ENCODE measurements at regions not wholly inside any gene's neighbourhood (a gene's known extent, or its start where the extent isn't known, plus 50 kb on each side); places are given as distances from the start of the nearest gene placed in this dataset.

DNA sequence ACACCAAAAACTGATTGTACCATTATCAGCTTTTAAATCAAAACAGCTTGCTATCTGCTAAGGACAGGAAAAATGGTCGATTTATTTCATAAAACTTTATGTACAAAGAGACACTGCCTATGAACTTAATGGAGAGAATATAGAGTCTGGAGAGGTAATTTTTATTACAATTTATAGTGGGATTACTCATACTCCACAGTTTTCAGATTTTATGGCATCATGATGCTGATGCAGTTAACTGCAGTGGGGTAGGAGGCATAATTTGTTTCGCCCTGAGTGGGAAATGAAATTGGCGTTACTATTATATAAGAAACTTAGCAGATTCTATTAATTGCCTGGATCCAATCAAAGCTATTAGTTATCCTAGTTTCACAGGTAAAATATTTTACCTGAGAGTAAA is 301.4 kb downstream of the KLF12 start:
- ATAC-seq = no peak
- POLR2A ChIA-PET = no interaction called here
- BruUV-seq (replicated peaks) = no TSS peak

DNA sequence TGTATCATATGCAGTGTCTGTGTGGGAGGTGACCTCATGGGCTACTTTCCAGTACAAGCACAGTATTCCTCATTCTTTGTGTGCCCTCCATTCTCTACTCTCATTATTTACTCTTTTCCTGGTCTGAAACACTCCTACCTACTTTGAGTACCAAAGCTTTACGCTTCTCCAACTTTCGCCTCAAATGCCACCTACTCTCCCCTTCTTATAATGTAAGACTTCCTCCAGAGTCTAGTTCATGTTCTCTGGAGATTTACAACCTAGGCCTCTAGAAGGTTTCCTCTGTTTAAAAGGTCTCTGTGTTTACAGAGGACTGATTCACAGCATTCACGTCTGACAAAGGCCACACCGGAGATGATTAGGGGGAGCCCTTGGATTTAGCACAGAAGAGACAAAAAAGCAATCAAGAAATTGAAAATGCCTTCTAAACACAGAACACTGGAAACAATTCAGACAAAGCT is 302.0 kb downstream of the KLF12 start:
- Histone ChIP-seq H3K27ac (ENCODE audit: low read depth, low read length) (no peak overlapping the region), H3K4me2 (ENCODE audit: low read length) (no peak overlapping the region), H3K9ac (ENCODE audit: low read length) (no peak overlapping the region), H2AFZ (ENCODE audit: low read depth, low read length, poor library complexity, severe bottlenecking) (no peak overlapping the region), H3K9me3 (ENCODE audit: control insufficient read depth in 1 of 2, insufficient read depth in 1 of 2, low read depth in 1 of 2, low read length in 2 of 2) (no peaks in the 10 kb centered on the region), H3K36me3 (ENCODE audit: control insufficient read depth in 1 of 2, insufficient read depth in 2 of 2, low read length in 2 of 2) (no peaks in the 10 kb centered on the region), H3K79me2 (ENCODE audit: insufficient read depth, low read length) (no peaks in the 10 kb centered on the region), H3K27me3 (ENCODE audit: insufficient read depth, low read length) (no peaks in the 10 kb centered on the region), H3K4me3 (replicated peaks in 1 of 2; ENCODE audit: low read depth in 1 of 2, low read length in 2 of 2) (no peak overlapping the region), H3K9me2 (ENCODE audit: insufficient read depth) (no peaks in the 10 kb centered on the region), H4K20me1 (ENCODE audit: insufficient read depth) (no peaks in the 10 kb centered on the region), H3K4me1 (ENCODE audit: control insufficient read depth in 1 of 2, insufficient read depth in 2 of 2, low read length in 2 of 2) (no peaks in the 10 kb centered on the region)
- POLR2A ChIA-PET = no interaction called here
- intact Hi-C loops (cut with micrococcal nuclease) = no loop called here
- CTCF ChIA-PET = interaction anchor here (1.3 kb wide), 1 partner anchor 454 kb away, joined by 3 read pairs; no protein-coding TSS in a partner anchor
- TF ChIP-seq YY1 (IDR thresholded peaks at IDR 0.05; ENCODE audit: extremely low read depth, insufficient replicate concordance, low read depth, low read length) (no peak), SIN3A (IDR thresholded peaks at IDR 0.05; ENCODE audit: low read depth) (no peak), SRF (IDR thresholded peaks at IDR 0.05; ENCODE audit: low read depth) (no peak), EGR1 (IDR thresholded peaks at IDR 0.05; ENCODE audit: low read depth) (no peak)
- TF ChIP-seq, protein P1, sequence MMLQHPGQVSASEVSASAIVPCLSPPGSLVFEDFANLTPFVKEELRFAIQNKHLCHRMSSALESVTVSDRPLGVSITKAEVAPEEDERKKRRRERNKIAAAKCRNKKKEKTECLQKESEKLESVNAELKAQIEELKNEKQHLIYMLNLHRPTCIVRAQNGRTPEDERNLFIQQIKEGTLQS (IDR thresholded peaks at IDR 0.05) = no peak
- no peak for DNase-seq (ENCODE audit: low read depth, low spot score)
- RAD21 ChIA-PET (ENCODE audit: low non-redundant PET in 1 of 2, low total read pairs in 2 of 2, uncharacterized antibody in 2 of 2, unreplicated experiment in 2 of 2) = no interaction called here
- ATAC-seq = no peak
- no TSS peak for BruUV-seq (replicated peaks)

More for the DNA sequence above, 301.4 kb downstream of the KLF12 start:
- H3K79me2 ChIP-seq (ENCODE audit: insufficient read depth, low read length) = no peaks in the 10 kb centered on the region
- TF ChIP-seq, protein P2, sequence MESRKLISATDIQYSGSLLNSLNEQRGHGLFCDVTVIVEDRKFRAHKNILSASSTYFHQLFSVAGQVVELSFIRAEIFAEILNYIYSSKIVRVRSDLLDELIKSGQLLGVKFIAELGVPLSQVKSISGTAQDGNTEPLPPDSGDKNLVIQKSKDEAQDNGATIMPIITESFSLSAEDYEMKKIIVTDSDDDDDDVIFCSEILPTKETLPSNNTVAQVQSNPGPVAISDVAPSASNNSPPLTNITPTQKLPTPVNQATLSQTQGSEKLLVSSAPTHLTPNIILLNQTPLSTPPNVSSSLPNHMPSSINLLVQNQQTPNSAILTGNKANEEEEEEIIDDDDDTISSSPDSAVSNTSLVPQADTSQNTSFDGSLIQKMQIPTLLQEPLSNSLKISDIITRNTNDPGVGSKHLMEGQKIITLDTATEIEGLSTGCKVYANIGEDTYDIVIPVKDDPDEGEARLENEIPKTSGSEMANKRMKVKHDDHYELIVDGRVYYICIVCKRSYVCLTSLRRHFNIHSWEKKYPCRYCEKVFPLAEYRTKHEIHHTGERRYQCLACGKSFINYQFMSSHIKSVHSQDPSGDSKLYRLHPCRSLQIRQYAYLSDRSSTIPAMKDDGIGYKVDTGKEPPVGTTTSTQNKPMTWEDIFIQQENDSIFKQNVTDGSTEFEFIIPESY (IDR thresholded peaks at IDR 0.05; ENCODE audit: extremely low read depth, insufficient replicate concordance, low read length) = no peak
- TF ChIP-seq, protein P3, sequence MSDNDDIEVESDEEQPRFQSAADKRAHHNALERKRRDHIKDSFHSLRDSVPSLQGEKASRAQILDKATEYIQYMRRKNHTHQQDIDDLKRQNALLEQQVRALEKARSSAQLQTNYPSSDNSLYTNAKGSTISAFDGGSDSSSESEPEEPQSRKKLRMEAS (IDR thresholded peaks at IDR 0.05) = no peak
- no peak for TF ChIP-seq POLR2A (IDR thresholded peaks at IDR 0.05; ENCODE audit: borderline replicate concordance, extremely low read depth, insufficient read depth, insufficient read length)
- TF ChIP-seq CBX3 (IDR thresholded peaks at IDR 0.05; ENCODE audit: low read depth) = no peak
- H3K9ac ChIP-seq (ENCODE audit: low read length) = no peak overlapping the region
- H3K27ac ChIP-seq (ENCODE audit: low read depth, low read length) = no peak overlapping the region
- no peaks in the 10 kb centered on the region for H3K4me1 ChIP-seq (ENCODE audit: control insufficient read depth in 1 of 2, insufficient read depth in 2 of 2, low read length in 2 of 2)
- intact Hi-C loops (cut with micrococcal nuclease) = no loop called here
- DNase-seq (ENCODE audit: low read depth, low spot score) = no peak
- H3K27me3 ChIP-seq (ENCODE audit: insufficient read depth, low read length) = no peaks in the 10 kb centered on the region
- H3K4me2 ChIP-seq (ENCODE audit: low read length) = no peak overlapping the region
- H3K9me3 ChIP-seq (ENCODE audit: control insufficient read depth in 1 of 2, insufficient read depth in 1 of 2, low read depth in 1 of 2, low read length in 2 of 2) = no peaks in the 10 kb centered on the region
- RAD21 ChIA-PET (ENCODE audit: low non-redundant PET in 1 of 2, low total read pairs in 2 of 2, uncharacterized antibody in 2 of 2, unreplicated experiment in 2 of 2) = no interaction called here
- H3K9me2 ChIP-seq (ENCODE audit: insufficient read depth) = no peaks in the 10 kb centered on the region
- H3K4me3 ChIP-seq (replicated peaks in 1 of 2; ENCODE audit: low read depth in 1 of 2, low read length in 2 of 2) = no peak overlapping the region
- H2AFZ ChIP-seq (ENCODE audit: low read depth, low read length, poor library complexity, severe bottlenecking) = no peak overlapping the region
- no peaks in the 10 kb centered on the region for H3K36me3 ChIP-seq (ENCODE audit: control insufficient read depth in 1 of 2, insufficient read depth in 2 of 2, low read length in 2 of 2)
- H4K20me1 ChIP-seq (ENCODE audit: insufficient read depth) = no peaks in the 10 kb centered on the region
- CTCF ChIA-PET = interaction anchor here (1.3 kb wide), 1 partner anchor 454 kb away, joined by 3 read pairs; no protein-coding TSS in a partner anchor

Data from HCT116 (cell line).